Fibroblast of gingiva (primary cell): ENCODE measurements at regions not wholly inside any gene's neighbourhood (a gene's known extent, or its start where the extent isn't known, plus 50 kb on each side); places are given as distances from the start of the nearest gene placed in this dataset.
"Not testable (repeated sequence)": the region's sequence is repeated elsewhere in the genome, so short reads cannot be mapped to it uniquely, and the experiment has no call there.

Experiments
- DNase-seq: peaks from one replicate; pipeline ENCODE4 v3.0.0-alpha.2; 2011; ENCODE audit warnings: low read depth

- DNase-seq, result no peak
These were observed 207.8 kb upstream of the AMOT start for GRCh38 chrX:113048480-113048879.

GRCh38 chrX:113033966-113034680, 193.5 kb upstream of the AMOT start:
- DNase-seq, result no peak

- DNase-seq, result no peak
These were observed 179.3 kb upstream of the AMOT start for GRCh38 chrX:113019958-113020357.

DNA sequence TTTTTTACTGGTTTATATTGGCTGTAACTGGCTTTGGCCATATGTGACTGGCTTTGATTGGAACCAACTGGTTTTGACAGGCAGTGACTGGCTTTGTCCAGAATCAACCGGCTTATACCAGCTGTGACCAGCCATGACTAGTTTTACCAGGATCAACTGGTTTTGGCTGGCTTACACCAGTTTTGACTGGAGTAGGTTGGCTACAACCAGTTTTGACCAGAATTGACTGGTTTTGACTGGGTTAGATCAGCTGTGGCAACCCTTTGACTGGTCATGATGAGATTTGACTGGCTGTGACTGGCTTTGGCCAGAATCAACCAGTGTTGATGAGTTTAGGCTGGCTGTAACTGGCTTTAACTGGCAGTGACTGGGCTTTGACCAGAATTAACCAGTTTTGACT, 169.2 kb upstream of the AMOT start:
- no peak for DNase-seq

GRCh38 chrX:113009029-113009428, 168.4 kb upstream of the AMOT start:
- no peak for DNase-seq

- no peak for DNase-seq
These were observed 161.2 kb upstream of the AMOT start for GRCh38 chrX:113001836-113002235.

DNA sequence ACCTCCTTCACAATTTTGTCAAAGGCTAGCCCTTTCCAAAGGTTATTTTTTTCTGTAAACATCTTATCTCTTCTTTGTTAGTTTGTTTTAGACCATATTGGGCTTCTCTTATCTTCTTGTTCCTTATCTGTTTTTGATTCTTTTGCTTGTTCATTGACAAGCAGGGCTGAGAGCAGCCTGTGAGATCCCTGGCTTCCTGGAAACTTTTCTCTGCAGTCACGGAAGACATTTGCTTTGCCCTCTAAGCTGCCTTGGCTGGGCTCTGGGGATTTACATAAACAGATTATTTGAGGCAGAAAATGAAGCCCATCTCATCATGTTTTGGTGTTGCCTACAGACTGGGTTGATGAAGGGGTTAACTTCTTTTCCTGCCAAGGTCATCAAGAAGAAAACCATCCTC, 157.4 kb upstream of the AMOT start:
- no peak for DNase-seq

DNA sequence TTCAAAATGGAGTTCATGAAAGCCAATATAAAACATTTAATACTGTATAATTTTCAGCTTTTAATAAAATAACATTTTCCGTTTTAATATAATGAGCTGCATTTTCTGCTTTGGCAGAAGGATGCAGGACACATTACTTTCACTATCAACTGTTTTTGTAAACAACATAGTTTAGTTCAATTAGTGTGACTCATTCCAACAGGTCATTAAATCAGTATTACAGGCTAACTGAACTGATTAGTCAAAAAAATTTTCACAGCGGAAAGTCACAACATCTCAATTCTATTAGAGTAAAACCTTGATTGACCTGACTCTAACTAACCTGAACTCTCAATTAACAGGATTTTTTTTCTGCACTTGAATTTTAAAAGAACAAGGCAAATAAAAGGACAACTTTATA, 151.2 kb upstream of the AMOT start:
- no peak for DNase-seq

GRCh38 chrX:112979879-112980278, 139.2 kb upstream of the AMOT start:
- no peak for DNase-seq

DNA sequence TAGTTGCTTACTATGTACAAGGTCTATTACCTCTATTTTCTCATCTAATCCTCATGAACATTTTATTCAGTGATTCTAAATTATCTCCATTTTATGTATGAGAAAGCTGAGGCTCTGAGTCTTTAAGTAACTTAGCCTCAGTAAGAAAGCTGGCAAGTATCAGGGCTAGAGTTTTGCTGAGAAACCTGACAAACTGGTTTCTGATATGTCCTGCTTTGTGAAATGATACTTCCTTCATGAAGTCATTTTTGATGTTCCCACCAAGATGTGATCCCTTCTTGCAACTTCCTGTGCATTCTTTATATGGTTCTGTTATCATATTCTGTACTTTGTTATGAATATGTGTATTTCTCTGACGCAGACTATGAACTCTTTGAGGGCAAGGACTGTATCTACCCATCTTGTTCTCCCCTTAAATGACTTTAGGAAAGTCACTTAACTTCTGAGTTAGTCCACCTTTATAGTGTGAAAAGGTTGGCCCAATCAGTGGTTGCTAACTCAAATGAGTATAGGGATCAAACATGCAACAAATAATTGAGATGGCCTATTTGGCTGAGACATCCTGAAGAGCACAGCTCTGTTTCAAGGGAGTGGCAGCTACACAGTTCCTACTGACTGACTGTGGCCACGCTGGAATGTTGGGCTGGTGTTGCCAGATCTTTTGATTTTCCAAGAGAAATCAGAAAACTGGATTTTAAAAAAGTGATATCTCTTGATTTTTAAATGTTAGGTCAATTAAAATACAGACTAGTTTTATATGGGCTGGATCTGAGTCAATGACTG, 127.9 kb upstream of the AMOT start:
- no peak for DNase-seq

- no peak for DNase-seq
These were observed 127.3 kb upstream of the AMOT start for GRCh38 chrX:112967903-112968302.

DNA sequence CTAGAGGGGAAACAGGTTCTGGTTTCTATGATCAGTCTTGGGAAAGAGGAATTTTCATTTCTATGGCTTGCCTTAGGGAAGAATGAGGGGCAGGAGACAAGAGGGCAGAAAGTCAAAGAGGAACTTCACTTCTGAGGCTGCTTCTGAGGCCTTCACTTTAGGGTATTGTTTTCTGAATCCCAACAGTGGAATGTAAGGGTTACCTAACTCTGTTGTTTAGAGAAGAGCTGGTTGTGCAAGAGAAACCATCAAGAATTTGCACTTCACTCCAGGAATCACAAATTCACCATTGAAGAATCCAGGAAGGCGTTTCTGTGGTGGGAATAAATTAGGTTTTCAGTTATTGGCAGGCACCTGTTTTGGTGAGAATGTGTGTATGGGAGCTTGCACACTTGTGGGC, 126.7 kb upstream of the AMOT start:
- DNase-seq, result peak; percentile 4

DNA sequence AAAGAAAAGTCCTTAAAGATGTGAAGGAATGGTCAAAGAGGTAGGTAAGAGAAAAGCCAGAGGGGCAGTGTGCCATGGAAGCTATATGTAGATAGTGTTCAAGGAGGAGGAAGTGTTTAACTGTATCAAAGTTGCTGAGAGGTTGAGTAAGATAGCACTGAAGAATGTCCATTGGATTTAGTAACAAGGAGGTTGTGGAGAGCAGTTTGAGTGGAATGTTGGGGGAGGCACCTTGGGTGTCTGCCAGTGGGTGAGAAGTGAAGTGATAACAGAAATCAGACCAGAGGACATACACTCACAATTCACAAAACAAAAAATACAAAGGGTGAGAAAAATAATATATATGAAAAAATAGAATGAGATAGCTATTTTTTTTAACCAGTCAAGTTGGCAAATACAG, 121.3 kb upstream of the AMOT start:
- no peak for DNase-seq

DNA sequence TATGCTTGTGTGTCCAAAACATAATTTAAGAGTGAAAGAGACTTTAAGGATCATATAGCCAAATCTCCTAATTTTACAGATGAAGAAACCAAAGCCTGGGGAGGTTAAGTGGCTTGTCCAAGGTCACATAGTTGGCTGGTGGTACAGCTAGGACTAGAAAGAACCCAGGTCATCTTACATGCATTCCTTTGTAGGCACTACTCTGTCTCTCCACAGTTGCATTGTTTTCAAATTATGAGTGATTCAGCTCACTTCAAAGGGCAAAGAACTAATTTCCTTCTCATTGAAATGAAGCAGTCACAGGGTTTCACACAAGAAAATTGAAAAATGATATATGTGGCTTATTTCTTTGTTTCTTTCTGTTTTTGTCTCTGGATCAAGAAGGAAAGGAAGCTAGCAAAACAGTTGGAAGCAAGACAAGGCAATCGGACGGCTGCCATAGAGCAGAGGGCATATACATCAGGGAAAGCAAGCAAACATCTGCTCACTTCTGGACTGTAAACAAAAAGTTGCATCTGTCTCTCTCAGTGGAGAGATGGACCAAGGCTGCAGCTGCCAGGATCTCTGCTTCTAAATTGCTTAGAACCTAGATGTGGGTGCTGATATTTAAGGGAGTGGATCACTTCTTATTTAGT, 107.5 kb upstream of the AMOT start:
- peak; percentile 20 for DNase-seq

- peak; percentile 1 for DNase-seq
These were observed 105.6 kb upstream of the AMOT start for GRCh38 chrX:112946227-112946626.

- no peak for DNase-seq
These were observed 105.2 kb upstream of the AMOT start for GRCh38 chrX:112945826-112946225.

GRCh38 chrX:112941209-112941837, 100.7 kb upstream of the AMOT start:
- DNase-seq, result peak; percentile 0

DNA sequence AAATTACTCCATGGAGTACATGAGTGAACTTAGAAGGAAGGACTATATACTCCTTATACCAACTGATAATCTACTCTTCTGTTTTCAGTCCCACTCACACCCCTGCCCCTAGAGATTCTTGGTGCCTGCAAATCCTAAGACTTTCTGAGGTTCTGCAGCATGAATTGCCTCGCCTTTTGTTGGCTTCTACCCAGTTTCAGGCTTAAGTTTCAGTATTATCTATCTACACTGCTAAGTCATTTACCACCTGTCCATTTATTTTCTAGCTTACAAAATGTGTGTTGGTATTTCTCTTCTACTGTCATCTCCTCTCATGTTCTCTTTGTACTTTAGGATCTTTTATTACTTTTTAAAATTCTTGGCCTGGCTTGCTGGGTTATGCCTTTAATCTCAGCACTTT, 94.4 kb upstream of the AMOT start:
- DNase-seq, result no peak

DNA sequence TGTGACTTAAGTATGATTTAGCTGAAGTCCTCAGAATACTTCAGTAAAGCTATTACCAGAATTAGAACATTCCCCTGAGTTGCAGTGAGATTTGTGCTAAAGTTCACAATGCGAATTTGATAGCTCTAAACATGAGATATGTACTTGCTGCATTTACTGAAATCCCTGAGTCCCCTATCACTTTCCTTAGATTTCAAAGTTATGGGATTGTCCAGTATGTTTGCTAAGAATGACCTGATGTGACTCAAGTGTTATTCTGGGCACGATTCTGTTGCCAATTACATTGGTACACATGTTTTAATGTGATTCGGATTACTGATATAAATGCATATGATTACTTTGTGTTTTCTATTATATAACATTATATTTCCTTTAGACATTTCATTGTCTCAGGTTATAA, 91.3 kb upstream of the AMOT start:
- DNase-seq, result no peak

DNA sequence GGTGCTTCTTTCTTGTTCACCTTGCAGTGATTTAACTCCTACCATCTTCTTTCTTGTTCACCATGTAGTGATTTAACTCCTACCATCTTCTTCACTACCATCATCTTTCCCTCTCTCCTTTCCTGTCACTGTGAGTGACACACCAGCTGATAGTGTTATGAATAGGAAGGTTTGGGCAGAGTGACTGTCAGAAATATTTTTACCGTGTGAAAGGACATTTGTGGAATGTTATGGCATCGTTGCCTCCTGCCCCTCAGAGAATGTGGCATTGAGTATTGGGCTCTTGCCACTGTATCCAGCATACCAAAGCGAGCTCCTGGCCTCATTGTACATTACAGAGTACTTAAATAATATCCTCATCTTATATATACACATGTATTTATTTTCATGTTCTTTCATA, 90.8 kb upstream of the AMOT start:
- DNase-seq, result no peak

- DNase-seq, result not testable (repeated sequence)
These were observed 82.8 kb upstream of the AMOT start for GRCh38 chrX:112923381-112923780.

DNA sequence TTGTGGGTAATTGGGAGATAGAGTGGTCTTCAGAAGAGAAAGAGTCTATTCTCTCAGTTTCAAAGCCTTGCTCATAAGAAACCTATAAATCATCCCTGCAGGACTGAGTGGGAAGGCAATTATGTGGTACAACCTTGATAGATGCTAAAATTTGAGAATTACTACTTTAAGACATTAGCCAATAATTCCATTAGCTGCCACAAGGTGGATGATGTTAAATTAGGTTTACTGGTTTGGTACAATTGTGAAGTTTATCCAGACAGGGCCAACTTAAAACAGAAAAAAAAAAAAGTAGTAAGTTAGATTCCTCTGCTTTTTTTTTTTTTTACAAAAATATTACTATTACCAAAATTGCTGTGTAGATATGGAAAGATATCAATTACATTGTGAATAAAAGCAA, 73.2 kb upstream of the AMOT start:
- DNase-seq, result no peak

DNA sequence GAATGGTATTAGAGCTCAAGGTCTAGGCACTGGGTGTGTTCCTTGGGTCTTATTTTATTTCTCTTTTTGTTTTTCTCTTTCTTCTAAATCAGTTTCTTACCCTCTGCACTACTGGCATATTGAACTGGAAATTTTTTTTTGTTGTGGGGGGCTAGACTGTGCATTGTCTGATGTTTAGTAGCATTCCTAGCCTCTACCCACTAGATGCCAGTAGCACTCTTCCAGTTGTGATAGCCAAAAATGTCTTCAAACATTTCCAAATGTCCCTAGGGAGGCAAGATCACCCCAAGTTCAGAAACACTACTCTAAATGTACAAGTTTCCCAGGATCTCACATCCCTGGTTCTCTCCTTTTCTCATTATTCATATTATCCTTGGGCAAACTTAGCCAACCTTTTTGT, 69.8 kb upstream of the AMOT start:
- DNase-seq, result no peak
